Activated CD4-positive, alpha-beta memory T cell treated with anti-CD3 and anti-CD28 coated beads for 36 hours (primary cell): ENCODE measurements at regions not wholly inside any gene's neighbourhood (a gene's known extent, or its start where the extent isn't known, plus 50 kb on each side); places are given as distances from the start of the nearest gene placed in this dataset.
"Not testable (repeated sequence)": the region's sequence is repeated elsewhere in the genome, so short reads cannot be mapped to it uniquely, and the experiment has no call there.

Experiments
- CTCF ChIA-PET: fragments of 350-600 bp; sonication (Branson Sonifier 250); formaldehyde crosslinking; loops from one replicate; lab custom pipeline; 2021; ENCODE audit warnings: antibody characterized with exemption, inconsistent platforms; lab: Charles Lee
- POLR2A ChIA-PET: fragments of 350-600 bp; sonication (Branson Sonifier 250); formaldehyde crosslinking; loops from one replicate; lab custom pipeline; 2021; ENCODE audit warnings: antibody characterized with exemption; lab: Charles Lee
- DNase-seq: peaks from one replicate; pipeline ENCODE4 v3.0.0-alpha.2; 2020
- H3K27ac Mint-ChIP-seq: one replicate; pipeline ENCODE4 v1.8.0; 2021; ENCODE audit warnings: mixed read lengths
- H3K27me3 Mint-ChIP-seq: one replicate; pipeline ENCODE4 v1.8.0; 2021; ENCODE audit warnings: mixed read lengths
- H3K36me3 Mint-ChIP-seq: one replicate; pipeline ENCODE4 v1.8.0; 2021; ENCODE audit warnings: mixed read lengths
- H3K4me1 Mint-ChIP-seq: one replicate; pipeline ENCODE4 v1.8.0; 2021; ENCODE audit warnings: low read depth, mixed read lengths
- H3K4me3 Mint-ChIP-seq: one replicate; pipeline ENCODE4 v1.8.0; 2021; ENCODE audit warnings: mild to moderate bottlenecking, mixed read lengths
- H3K9me3 Mint-ChIP-seq: one replicate; pipeline ENCODE4 v1.8.0; 2021; ENCODE audit warnings: mixed read lengths
- intact Hi-C: fragments of 100-400 bp; cut with micrococcal nuclease; formaldehyde crosslinking; loops from one replicate; pipeline ENCODE4 v1.15.1; 2023

- H3K27me3 Mint-ChIP-seq: peaks cover 12% of the 10 kb centered on the region
- no peak for DNase-seq
- no peak overlapping the region for H3K4me3 Mint-ChIP-seq
- H3K4me1 Mint-ChIP-seq: peaks cover 25% of the 10 kb centered on the region
- no peaks in the 10 kb centered on the region for H3K36me3 Mint-ChIP-seq
- ChIA-PET POLR2A (no interaction called here), CTCF (no interaction called here)
- no peaks in the 10 kb centered on the region for H3K9me3 Mint-ChIP-seq
- intact Hi-C loops: no loop called here
- H3K27ac Mint-ChIP-seq: no peak overlapping the region
These were observed 68.3 kb upstream of the HGFAC start for GRCh38 chr4:3373468-3373867.

GRCh38 chr4:3374011-3374645 lies 67.6 kb upstream of the HGFAC start:
- no peaks in the 10 kb centered on the region for H3K36me3 Mint-ChIP-seq
- POLR2A ChIA-PET: no interaction called here
- H3K27ac Mint-ChIP-seq: no peak overlapping the region
- H3K9me3 Mint-ChIP-seq: peaks cover 4% of the 10 kb centered on the region
- peaks cover 18% of the 10 kb centered on the region for H3K4me1 Mint-ChIP-seq
- CTCF ChIA-PET: interaction anchor here (0.6 kb wide), 1 partner anchor 23 kb away, joined by 3 read pairs; no protein-coding TSS in a partner anchor
- intact Hi-C loops: no loop called here
- DNase-seq: no peak
- no peak overlapping the region for H3K4me3 Mint-ChIP-seq
- peaks cover 12% of the 10 kb centered on the region for H3K27me3 Mint-ChIP-seq

- no peak for DNase-seq
- ChIA-PET POLR2A (no interaction called here), CTCF (interaction anchor here (0.6 kb wide), 1 partner anchor 24 kb away, joined by 3 read pairs; no protein-coding TSS in a partner anchor)
- Mint-ChIP-seq H3K4me1 (peaks cover 13% of the 10 kb centered on the region), H3K36me3 (peaks cover under 1% of the 10 kb centered on the region), H3K4me3 (no peak overlapping the region), H3K27ac (no peak overlapping the region), H3K27me3 (peaks cover 12% of the 10 kb centered on the region), H3K9me3 (peaks cover 8% of the 10 kb centered on the region)
- intact Hi-C loops: no loop called here
These were observed 67.1 kb upstream of the HGFAC start for GRCh38 chr4:3374667-3375066.

- peaks cover 17% of the 10 kb centered on the region for H3K9me3 Mint-ChIP-seq
These were observed 66.1 kb upstream of the HGFAC start for GRCh38 chr4:3375688-3376087.

GRCh38 chr4:3376266-3376665 lies 65.5 kb upstream of the HGFAC start:
- Mint-ChIP-seq H3K27me3 (peaks cover 2% of the 10 kb centered on the region), H3K9me3 (peaks cover 23% of the 10 kb centered on the region), H3K4me3 (no peak overlapping the region), H3K27ac (no peak overlapping the region), H3K36me3 (peaks cover 8% of the 10 kb centered on the region), H3K4me1 (peaks cover 6% of the 10 kb centered on the region)
- DNase-seq: no peak
- intact Hi-C loops: no loop called here
- POLR2A ChIA-PET: no interaction called here
- CTCF ChIA-PET: interaction anchor here (0.6 to 1.4 kb wide), 2 partner anchors 11 to 30 kb away, joined by 3 to 4 read pairs; no protein-coding TSS in a partner anchor

More at GRCh38 chr4:3375688-3376087, 66.1 kb upstream of the HGFAC start:
- DNase-seq: no peak
- POLR2A ChIA-PET: no interaction called here
- Mint-ChIP-seq H3K27ac (no peak overlapping the region), H3K4me1 (peaks cover 6% of the 10 kb centered on the region), H3K4me3 (no peak overlapping the region), H3K36me3 (peaks cover 3% of the 10 kb centered on the region), H3K27me3 (peaks cover 6% of the 10 kb centered on the region)
- CTCF ChIA-PET: no interaction called here
- intact Hi-C loops: no loop called here

GRCh38 chr4:3377557-3377956 lies 64.2 kb upstream of the HGFAC start:
- Mint-ChIP-seq H3K27ac (no peak overlapping the region), H3K4me1 (peaks cover 5% of the 10 kb centered on the region), H3K4me3 (no peak overlapping the region), H3K27me3 (peaks cover 2% of the 10 kb centered on the region), H3K36me3 (peaks cover 8% of the 10 kb centered on the region), H3K9me3 (peaks cover 26% of the 10 kb centered on the region)
- intact Hi-C loops: no loop called here
- POLR2A ChIA-PET: no interaction called here
- CTCF ChIA-PET: interaction anchor here (1.4 kb wide), 1 partner anchor 31 kb away, joined by 4 read pairs; no protein-coding TSS in a partner anchor
- DNase-seq: no peak

GRCh38 chr4:3380336-3380735 lies 61.4 kb upstream of the HGFAC start:
- intact Hi-C loops: not testable (repeated sequence)

GRCh38 chr4:3381208-3381607 lies 60.6 kb upstream of the HGFAC start:
- DNase-seq, H3K27me3 Mint-ChIP-seq, POLR2A ChIA-PET, H3K4me3 Mint-ChIP-seq, H3K4me1 Mint-ChIP-seq, CTCF ChIA-PET, H3K27ac Mint-ChIP-seq, intact Hi-C loops, H3K36me3 Mint-ChIP-seq: not testable (repeated sequence)
- peaks cover 26% of the 10 kb centered on the region for H3K9me3 Mint-ChIP-seq

More at GRCh38 chr4:3380336-3380735, 61.4 kb upstream of the HGFAC start:
- H3K4me3 Mint-ChIP-seq, H3K27me3 Mint-ChIP-seq, POLR2A ChIA-PET, H3K4me1 Mint-ChIP-seq, H3K27ac Mint-ChIP-seq, H3K36me3 Mint-ChIP-seq, DNase-seq, CTCF ChIA-PET: not testable (repeated sequence)
- peaks cover 26% of the 10 kb centered on the region for H3K9me3 Mint-ChIP-seq

GRCh38 chr4:3382251-3382650 lies 59.5 kb upstream of the HGFAC start:
- H3K4me3 Mint-ChIP-seq: no peak overlapping the region
- H3K27ac Mint-ChIP-seq: no peak overlapping the region
- intact Hi-C loops: no loop called here
- peaks cover 26% of the 10 kb centered on the region for H3K9me3 Mint-ChIP-seq
- DNase-seq: no peak
- ChIA-PET POLR2A (no interaction called here), CTCF (no interaction called here)
- no peaks in the 10 kb centered on the region for H3K27me3 Mint-ChIP-seq
- H3K36me3 Mint-ChIP-seq: peaks cover 8% of the 10 kb centered on the region
- H3K4me1 Mint-ChIP-seq: peaks cover 3% of the 10 kb centered on the region

- ChIA-PET CTCF (no interaction called here), POLR2A (no interaction called here)
- Mint-ChIP-seq H3K27ac (no peak overlapping the region), H3K36me3 (peaks cover 8% of the 10 kb centered on the region), H3K4me1 (peaks cover 3% of the 10 kb centered on the region), H3K27me3 (no peaks in the 10 kb centered on the region), H3K9me3 (peaks cover 21% of the 10 kb centered on the region), H3K4me3 (no peak overlapping the region)
- intact Hi-C loops: no loop called here
- no peak for DNase-seq
These were observed 57.4 kb upstream of the HGFAC start for GRCh38 chr4:3384391-3384770.

GRCh38 chr4:3384771-3385710 lies 56.7 kb upstream of the HGFAC start:
- Mint-ChIP-seq H3K4me3 (no peak overlapping the region), H3K27me3 (no peaks in the 10 kb centered on the region), H3K27ac (no peak overlapping the region), H3K9me3 (peaks cover 14% of the 10 kb centered on the region), H3K36me3 (peaks cover 5% of the 10 kb centered on the region), H3K4me1 (peaks cover 3% of the 10 kb centered on the region)
- POLR2A ChIA-PET: no interaction called here
- no peak for DNase-seq
- CTCF ChIA-PET: no interaction called here
- intact Hi-C loops: no loop called here

- H3K4me3 Mint-ChIP-seq: no peak overlapping the region
- ChIA-PET POLR2A (no interaction called here), CTCF (no interaction called here)
- peaks cover 4% of the 10 kb centered on the region for H3K36me3 Mint-ChIP-seq
- no peak overlapping the region for H3K27ac Mint-ChIP-seq
- intact Hi-C loops: no loop called here
- H3K27me3 Mint-ChIP-seq: no peaks in the 10 kb centered on the region
- peaks cover 7% of the 10 kb centered on the region for H3K9me3 Mint-ChIP-seq
- H3K4me1 Mint-ChIP-seq: peaks cover 3% of the 10 kb centered on the region
- DNase-seq: no peak
These were observed 55.9 kb upstream of the HGFAC start for GRCh38 chr4:3385711-3386420.
